GM19463 (cell line): ENCODE measurements at regions not wholly inside any gene's neighbourhood (a gene's known extent, or its start where the extent isn't known, plus 50 kb on each side); places are given as distances from the start of the nearest gene placed in this dataset.

Source experiments
- ATAC-seq: cut with Tn5 transposase; IDR thresholded peaks from one replicate; pipeline ENCODE4 v1.9.1; 2021; ENCODE audit warnings: mild to moderate bottlenecking, moderate library complexity; ENCODE audit not compliant: unreplicated experiment

- ATAC-seq, result no peak
These were observed 77.9 kb upstream of the SOX5 start for GRCh38 chr12:24027352-24027751.

DNA sequence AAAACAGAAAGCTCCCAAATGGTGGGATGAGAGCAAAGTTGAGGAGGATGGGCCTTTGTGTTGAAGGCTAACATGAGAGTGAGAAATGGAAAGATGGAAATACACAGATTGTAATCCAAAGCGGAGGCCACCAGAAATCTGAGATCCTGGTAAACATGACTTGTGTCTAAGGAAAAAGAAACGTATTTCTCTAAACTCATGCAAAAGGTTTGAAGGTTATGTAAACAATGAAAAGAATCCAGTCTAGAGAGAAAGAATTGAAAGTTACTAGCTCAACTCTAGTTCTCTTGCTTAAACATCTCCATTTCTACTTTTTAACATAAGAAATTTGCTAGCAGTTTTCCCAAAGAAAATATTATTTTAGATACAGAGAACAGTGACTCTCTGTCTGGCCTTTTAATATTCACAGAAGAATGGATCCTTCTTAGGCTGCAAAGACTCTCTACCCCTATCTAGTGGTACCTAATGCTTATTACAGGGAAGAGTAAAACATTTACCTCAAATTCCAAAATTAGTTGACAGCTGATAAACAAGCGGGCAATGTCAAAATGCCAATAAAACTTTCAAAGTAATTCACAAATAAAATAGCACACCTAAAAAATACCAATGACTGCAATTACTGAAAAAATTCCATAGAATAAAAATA, 75.8 kb upstream of the SOX5 start:
- ATAC-seq, result no peak

GRCh38 chr12:24023081-24023480, 73.6 kb upstream of the SOX5 start:
- no peak for ATAC-seq

DNA sequence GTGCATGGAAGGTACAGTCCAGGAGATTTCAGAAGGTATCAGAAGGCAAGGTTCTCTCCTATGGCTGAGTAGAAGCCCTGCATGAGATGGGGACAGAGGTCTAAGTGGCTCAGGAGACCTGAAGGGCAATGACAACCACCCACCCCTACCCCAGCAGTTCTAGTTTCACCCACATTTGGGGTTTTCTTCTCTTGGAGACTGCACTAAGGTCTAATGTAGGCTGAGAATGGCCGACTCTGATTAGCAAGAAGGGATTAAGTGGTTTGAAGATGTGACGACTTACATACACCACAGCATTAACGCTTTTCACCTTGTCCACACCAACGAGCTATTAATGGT, 71.7 kb upstream of the SOX5 start:
- no peak for ATAC-seq

- no peak for ATAC-seq
These were observed 71.1 kb upstream of the SOX5 start for GRCh38 chr12:24020397-24021163.

- no peak for ATAC-seq
These were observed 66.3 kb upstream of the SOX5 start for GRCh38 chr12:24015833-24016160.

DNA sequence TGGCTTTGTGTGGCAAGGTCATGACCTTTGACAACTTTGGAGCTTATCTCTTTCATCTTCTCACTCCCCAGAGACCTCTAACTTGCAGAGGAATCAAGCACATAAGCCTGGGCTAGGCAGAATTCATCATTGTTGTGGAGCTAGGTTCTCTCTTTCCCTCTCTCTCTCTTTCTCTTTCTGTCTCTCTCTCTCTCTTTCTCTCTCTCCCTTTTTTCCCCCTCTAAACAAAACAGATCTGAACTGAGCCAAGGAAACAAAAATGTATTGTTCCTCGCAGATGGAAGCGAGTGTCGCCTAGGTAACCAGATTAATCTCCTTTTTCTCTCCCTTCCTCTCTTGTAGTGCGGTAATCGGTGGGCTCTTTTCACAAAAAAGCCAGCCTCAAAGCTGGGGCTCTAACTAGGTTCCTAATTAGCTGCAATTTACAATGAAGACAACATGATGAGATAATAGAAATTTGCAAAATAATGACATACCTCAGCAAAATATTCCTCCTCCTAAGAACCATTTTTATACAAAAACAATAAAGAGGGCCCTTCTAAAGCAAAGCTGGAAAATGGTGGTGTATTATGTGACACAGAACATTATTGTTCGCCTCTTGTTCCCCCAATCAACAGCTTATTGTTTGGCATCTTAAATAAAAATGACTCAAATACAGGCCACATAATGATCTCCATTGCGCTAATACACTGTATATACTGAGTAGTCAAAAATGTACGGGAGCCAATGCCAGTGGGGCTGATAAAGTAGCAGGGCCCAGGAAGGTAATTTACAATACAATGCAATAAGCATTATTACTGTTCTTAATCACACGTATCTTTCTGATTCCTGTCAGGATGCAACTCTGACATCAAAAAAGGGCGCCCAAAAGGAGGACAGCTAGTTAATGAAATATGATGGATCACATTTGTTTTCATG, 65.7 kb upstream of the SOX5 start:
- ATAC-seq, result no peak

DNA sequence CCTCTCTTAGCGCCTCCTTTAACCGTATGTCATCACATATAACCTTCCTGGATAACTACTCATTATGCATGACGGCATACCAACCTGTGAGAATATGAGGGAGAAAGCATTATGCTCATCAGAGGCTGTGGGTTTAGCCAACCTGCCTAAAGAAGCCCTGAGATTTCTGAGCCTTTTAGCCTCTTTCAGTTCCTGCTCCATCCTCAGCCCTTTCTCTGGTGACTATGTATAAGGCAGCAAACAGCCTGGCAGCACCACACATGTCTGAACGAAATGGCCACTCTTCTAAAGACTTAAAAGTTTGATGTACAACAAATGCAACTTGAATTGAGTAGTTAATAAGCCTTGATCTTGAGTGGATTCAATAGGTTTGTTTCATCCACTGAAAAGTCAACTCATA, 64.8 kb upstream of the SOX5 start:
- ATAC-seq, result no peak

DNA sequence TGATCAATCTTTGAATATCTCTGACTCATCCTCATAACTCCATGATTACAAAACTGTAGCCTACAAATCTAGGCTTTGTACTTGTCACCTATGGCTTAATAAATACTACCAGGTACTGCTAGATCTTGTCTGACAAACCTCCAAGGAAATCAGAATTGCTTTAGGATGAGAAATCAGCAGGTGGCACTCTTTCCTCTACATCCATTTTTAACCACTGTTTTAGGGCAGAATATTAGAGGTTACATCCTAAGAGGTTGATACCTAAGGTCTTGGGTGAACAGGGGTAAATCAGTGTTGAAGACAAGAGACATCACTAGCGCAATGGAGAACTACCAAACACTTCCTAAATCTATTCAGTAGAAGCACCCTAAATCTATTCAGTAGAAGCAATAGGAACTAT, 63.1 kb upstream of the SOX5 start:
- no peak for ATAC-seq

DNA sequence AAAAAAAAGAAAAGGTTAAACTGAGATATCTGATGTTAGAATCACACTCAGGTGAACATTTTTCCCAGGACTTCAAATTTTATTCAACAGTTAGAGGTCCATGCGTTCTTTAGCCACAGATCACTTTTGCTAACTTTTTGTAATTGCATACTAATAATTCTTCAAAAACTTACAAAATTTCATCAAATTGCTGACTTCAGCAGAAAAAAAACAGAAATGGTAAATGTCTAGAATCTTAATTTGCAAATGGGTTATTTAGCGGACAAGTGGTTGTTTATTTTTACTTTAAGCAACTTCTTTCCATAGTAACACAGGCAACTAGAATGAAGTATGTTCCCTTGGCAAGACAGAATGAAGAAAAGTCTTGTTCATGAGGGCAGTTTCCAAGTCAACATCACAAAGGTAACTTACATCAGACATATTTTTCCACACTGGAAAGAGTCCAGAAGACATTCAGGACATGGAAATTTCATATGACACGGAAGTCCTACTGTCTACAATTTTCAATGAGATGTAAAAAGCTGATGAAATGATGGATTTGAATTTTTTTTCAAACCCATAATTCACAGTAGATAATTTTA, 62.5 kb upstream of the SOX5 start:
- no peak for ATAC-seq

GRCh38 chr12:24008166-24008565, 58.7 kb upstream of the SOX5 start:
- no peak for ATAC-seq
